ENCODE measurements at regions not wholly inside any gene's neighbourhood (a gene's known extent, or its start where the extent isn't known, plus 50 kb on each side); places are given as distances from the start of the nearest gene placed in this dataset.
A peak's percentile ranks its signal among the peaks of the same experiment; 100 is the strongest.

GRCh38 chr9:26357803-26358344 lies 534.7 kb downstream of the CAAP1 start:
- no peaks in the 10 kb centered on the region for H3K36me3 ChIP-seq (replicated peaks; ENCODE audit: control insufficient read depth, insufficient read depth, low read length)
- no peak for DNase-seq
- no peak overlapping the region for H3K4me3 ChIP-seq (ENCODE audit: insufficient read depth, low read depth, low read length)
- no peaks in the 10 kb centered on the region for H3K27me3 ChIP-seq (ENCODE audit: control insufficient read depth, insufficient read depth, low read length)

DNA sequence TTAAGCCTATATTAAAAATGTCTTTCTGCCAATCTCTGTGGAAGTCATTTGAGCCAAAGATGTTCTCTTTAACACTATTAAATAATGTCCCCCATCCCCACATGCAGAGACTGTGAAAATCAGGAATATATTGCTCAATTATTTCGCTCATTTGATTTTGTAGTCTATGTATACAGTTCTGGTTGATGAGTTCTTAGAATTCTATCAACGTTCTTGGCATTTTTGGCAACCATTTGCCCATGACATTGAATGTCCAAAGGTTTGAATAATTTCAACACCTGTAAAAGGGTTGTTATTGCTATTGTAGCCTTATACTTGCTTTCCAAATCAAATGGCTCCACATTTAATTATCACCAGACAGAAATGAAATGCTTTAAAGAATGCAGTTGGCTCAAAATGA lies 536.1 kb downstream of the CAAP1 start:
- Histone ChIP-seq H3K27me3 (ENCODE audit: control insufficient read depth, insufficient read depth, low read length) (no peaks in the 10 kb centered on the region), H3K36me3 (replicated peaks; ENCODE audit: control insufficient read depth, insufficient read depth, low read length) (no peaks in the 10 kb centered on the region), H3K4me3 (ENCODE audit: insufficient read depth, low read depth, low read length) (no peak overlapping the region)
- DNase-seq: no peak

GRCh38 chr9:26346942-26347477 lies 545.6 kb downstream of the CAAP1 start:
- no peak for DNase-seq
- Histone ChIP-seq H3K4me3 (ENCODE audit: insufficient read depth, low read depth, low read length) (no peak overlapping the region), H3K36me3 (replicated peaks; ENCODE audit: control insufficient read depth, insufficient read depth, low read length) (no peaks in the 10 kb centered on the region), H3K27me3 (ENCODE audit: control insufficient read depth, insufficient read depth, low read length) (no peaks in the 10 kb centered on the region)

GRCh38 chr9:26341545-26341944 lies 551.1 kb downstream of the CAAP1 start:
- H3K36me3 ChIP-seq (replicated peaks; ENCODE audit: control insufficient read depth, insufficient read depth, low read length): no peaks in the 10 kb centered on the region
- no peaks in the 10 kb centered on the region for H3K27me3 ChIP-seq (ENCODE audit: control insufficient read depth, insufficient read depth, low read length)
- no peak overlapping the region for H3K4me3 ChIP-seq (ENCODE audit: insufficient read depth, low read depth, low read length)
- DNase-seq: no peak

DNA sequence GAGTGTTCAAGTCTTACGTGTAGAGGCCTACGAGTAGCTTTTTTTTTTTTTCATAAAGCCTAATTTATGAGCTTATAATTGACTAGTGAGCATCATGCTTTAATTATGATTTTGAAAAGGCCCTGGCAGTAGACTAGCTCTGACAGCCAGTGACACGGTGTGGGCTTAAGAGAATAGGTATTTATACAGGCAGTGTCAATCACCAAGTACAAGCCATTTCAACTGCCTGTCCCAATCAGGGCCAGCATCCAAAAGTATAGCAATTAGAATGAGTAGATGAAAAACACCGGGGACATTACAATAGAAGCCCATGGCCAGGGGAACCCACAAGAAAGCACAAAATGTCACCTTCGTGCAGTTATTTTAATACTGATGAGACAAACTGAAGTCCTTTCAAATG lies 552.8 kb downstream of the CAAP1 start:
- H3K36me3 ChIP-seq (replicated peaks; ENCODE audit: control insufficient read depth, insufficient read depth, low read length): no peaks in the 10 kb centered on the region
- DNase-seq: no peak
- no peak overlapping the region for H3K4me3 ChIP-seq (ENCODE audit: insufficient read depth, low read depth, low read length)
- no peaks in the 10 kb centered on the region for H3K27me3 ChIP-seq (ENCODE audit: control insufficient read depth, insufficient read depth, low read length)

DNA sequence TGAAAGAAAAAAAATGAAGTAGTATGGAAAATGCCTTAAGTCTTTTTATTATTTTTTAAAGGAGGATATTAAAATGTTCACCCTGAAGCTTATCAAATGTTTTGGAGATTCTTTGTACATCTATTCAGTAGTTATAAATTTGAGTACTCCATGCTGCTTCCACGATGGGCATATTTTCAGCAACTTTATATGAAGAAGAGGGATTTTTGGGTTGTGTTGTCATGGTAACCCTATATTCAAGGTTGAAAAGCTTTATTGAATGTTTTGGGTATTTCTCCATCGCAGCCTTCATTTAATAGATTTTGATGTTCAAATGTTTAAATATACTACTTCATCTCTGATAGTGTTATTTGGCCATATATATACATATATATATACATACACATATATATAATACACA lies 557.5 kb downstream of the CAAP1 start:
- Histone ChIP-seq H3K4me3 (ENCODE audit: insufficient read depth, low read depth, low read length) (no peak overlapping the region), H3K27me3 (ENCODE audit: control insufficient read depth, insufficient read depth, low read length) (no peaks in the 10 kb centered on the region), H3K36me3 (replicated peaks; ENCODE audit: control insufficient read depth, insufficient read depth, low read length) (no peaks in the 10 kb centered on the region)
- DNase-seq: no peak

GRCh38 chr9:26334706-26335105 lies 557.9 kb downstream of the CAAP1 start:
- DNase-seq: no peak
- no peaks in the 10 kb centered on the region for H3K36me3 ChIP-seq (replicated peaks; ENCODE audit: control insufficient read depth, insufficient read depth, low read length)
- H3K4me3 ChIP-seq (ENCODE audit: insufficient read depth, low read depth, low read length): no peak overlapping the region
- no peaks in the 10 kb centered on the region for H3K27me3 ChIP-seq (ENCODE audit: control insufficient read depth, insufficient read depth, low read length)

- Histone ChIP-seq H3K27me3 (ENCODE audit: control insufficient read depth, insufficient read depth, low read length) (no peaks in the 10 kb centered on the region), H3K4me3 (ENCODE audit: insufficient read depth, low read depth, low read length) (no peak overlapping the region), H3K36me3 (replicated peaks; ENCODE audit: control insufficient read depth, insufficient read depth, low read length) (no peaks in the 10 kb centered on the region)
- no peak for DNase-seq
These were observed 561.4 kb downstream of the CAAP1 start for GRCh38 chr9:26331223-26331622.

DNA sequence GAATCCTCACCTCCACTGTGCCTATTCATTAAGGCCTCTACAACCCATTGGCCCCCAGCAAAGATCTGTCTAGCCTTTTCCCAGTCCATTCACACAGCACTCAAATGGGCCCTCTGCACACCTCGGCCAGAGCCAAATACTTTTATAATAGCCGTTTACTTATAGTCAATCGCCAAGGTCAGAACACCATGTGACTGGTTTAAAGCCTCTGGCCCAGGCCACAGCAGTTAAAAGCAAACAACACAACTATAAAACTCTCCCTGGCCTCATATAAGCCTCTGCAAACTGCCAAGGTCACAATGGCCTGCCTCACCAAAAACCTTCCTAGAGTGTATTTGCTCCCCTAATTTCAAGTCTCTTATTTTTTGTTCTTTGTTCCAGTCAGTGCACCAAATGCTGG lies 562.6 kb downstream of the CAAP1 start:
- Histone ChIP-seq H3K4me3 (ENCODE audit: insufficient read depth, low read depth, low read length) (no peak overlapping the region), H3K36me3 (replicated peaks; ENCODE audit: control insufficient read depth, insufficient read depth, low read length) (no peaks in the 10 kb centered on the region), H3K27me3 (ENCODE audit: control insufficient read depth, insufficient read depth, low read length) (no peaks in the 10 kb centered on the region)
- DNase-seq: no peak

GRCh38 chr9:26326563-26326962 lies 566.0 kb downstream of the CAAP1 start:
- Histone ChIP-seq H3K27me3 (ENCODE audit: control insufficient read depth, insufficient read depth, low read length) (no peaks in the 10 kb centered on the region), H3K36me3 (replicated peaks; ENCODE audit: control insufficient read depth, insufficient read depth, low read length) (no peaks in the 10 kb centered on the region), H3K4me3 (ENCODE audit: insufficient read depth, low read depth, low read length) (no peak overlapping the region)
- DNase-seq: peak; percentile 28

GRCh38 chr9:26325444-26325829 lies 567.2 kb downstream of the CAAP1 start:
- no peaks in the 10 kb centered on the region for H3K36me3 ChIP-seq (replicated peaks; ENCODE audit: control insufficient read depth, insufficient read depth, low read length)
- H3K4me3 ChIP-seq (ENCODE audit: insufficient read depth, low read depth, low read length): no peak overlapping the region
- DNase-seq: no peak
- H3K27me3 ChIP-seq (ENCODE audit: control insufficient read depth, insufficient read depth, low read length): no peaks in the 10 kb centered on the region

- Histone ChIP-seq H3K4me3 (ENCODE audit: insufficient read depth, low read depth, low read length) (no peak overlapping the region), H3K27me3 (ENCODE audit: control insufficient read depth, insufficient read depth, low read length) (no peaks in the 10 kb centered on the region), H3K36me3 (replicated peaks; ENCODE audit: control insufficient read depth, insufficient read depth, low read length) (no peaks in the 10 kb centered on the region)
- no peak for DNase-seq
These were observed 567.7 kb downstream of the CAAP1 start for GRCh38 chr9:26324786-26325443.

GRCh38 chr9:26321935-26322334 lies 570.7 kb downstream of the CAAP1 start:
- no peaks in the 10 kb centered on the region for H3K36me3 ChIP-seq (replicated peaks; ENCODE audit: control insufficient read depth, insufficient read depth, low read length)
- no peak overlapping the region for H3K4me3 ChIP-seq (ENCODE audit: insufficient read depth, low read depth, low read length)
- no peaks in the 10 kb centered on the region for H3K27me3 ChIP-seq (ENCODE audit: control insufficient read depth, insufficient read depth, low read length)
- DNase-seq: no peak

DNA sequence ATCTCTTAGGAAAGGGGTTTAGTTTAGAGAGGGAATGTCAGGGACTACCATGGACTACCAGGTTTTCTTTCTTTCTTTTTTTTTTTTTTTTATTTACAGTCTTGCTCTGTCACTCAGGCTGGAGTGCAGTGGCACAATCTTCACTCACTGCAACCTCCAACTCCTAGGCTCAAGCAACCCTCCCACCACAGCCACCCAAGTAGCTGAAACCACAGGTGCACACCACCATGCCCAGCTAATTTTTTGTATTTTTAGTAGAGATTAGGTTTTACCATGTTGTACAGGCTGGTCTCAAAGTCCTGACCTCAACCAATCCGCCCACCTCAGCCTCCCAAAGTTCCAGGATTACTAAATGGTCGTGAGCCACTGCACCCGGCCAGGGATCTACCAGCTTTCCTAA lies 572.7 kb downstream of the CAAP1 start:
- no peak for DNase-seq
- no peak overlapping the region for H3K4me3 ChIP-seq (ENCODE audit: insufficient read depth, low read depth, low read length)
- no peaks in the 10 kb centered on the region for H3K27me3 ChIP-seq (ENCODE audit: control insufficient read depth, insufficient read depth, low read length)

GRCh38 chr9:26313108-26313507 lies 579.5 kb downstream of the CAAP1 start:
- Histone ChIP-seq H3K27me3 (ENCODE audit: control insufficient read depth, insufficient read depth, low read length) (no peaks in the 10 kb centered on the region), H3K4me3 (ENCODE audit: insufficient read depth, low read depth, low read length) (no peak overlapping the region), H3K36me3 (replicated peaks; ENCODE audit: control insufficient read depth, insufficient read depth, low read length) (no peaks in the 10 kb centered on the region)
- DNase-seq: no peak

More for the DNA sequence above, 572.7 kb downstream of the CAAP1 start:
- H3K36me3 ChIP-seq (replicated peaks; ENCODE audit: control insufficient read depth, insufficient read depth, low read length): no peaks in the 10 kb centered on the region

All from H7 (cell line).